ENCODE measurements at regions not wholly inside any gene's neighbourhood (a gene's known extent, or its start where the extent isn't known, plus 50 kb on each side); places are given as distances from the start of the nearest gene placed in this dataset.

DNA sequence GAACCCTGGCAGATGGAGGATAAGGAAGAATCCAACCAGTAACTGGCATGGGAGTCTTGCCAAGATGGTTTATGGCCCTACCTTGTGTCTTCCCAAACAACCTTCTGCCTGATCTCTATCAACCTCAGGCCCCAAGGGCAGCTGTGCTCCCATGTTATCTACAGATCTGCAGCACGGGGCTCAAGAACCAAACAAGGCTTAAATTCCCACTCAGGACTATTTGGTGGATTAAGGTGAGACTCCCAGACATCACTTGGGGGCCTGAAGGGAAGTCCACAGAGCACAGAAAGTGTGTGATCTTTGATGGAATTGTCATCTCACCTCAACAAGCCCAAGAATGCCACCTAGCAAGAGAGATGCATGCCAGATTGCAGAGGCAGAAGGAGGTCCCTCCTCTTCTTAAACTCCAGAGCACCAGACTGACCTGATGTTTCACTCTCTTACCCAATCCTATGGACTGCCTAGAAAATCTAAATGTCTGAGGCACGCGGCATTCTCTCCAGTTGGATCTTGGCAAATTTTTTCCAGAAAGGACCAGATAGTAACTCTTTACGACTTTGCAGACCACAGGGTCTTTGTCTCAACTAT is 759.5 kb upstream of the TBX3 start:
- TF ChIP-seq, protein P1, sequence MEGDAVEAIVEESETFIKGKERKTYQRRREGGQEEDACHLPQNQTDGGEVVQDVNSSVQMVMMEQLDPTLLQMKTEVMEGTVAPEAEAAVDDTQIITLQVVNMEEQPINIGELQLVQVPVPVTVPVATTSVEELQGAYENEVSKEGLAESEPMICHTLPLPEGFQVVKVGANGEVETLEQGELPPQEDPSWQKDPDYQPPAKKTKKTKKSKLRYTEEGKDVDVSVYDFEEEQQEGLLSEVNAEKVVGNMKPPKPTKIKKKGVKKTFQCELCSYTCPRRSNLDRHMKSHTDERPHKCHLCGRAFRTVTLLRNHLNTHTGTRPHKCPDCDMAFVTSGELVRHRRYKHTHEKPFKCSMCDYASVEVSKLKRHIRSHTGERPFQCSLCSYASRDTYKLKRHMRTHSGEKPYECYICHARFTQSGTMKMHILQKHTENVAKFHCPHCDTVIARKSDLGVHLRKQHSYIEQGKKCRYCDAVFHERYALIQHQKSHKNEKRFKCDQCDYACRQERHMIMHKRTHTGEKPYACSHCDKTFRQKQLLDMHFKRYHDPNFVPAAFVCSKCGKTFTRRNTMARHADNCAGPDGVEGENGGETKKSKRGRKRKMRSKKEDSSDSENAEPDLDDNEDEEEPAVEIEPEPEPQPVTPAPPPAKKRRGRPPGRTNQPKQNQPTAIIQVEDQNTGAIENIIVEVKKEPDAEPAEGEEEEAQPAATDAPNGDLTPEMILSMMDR (IDR thresholded peaks at IDR 0.05): no peak
- TF ChIP-seq POLR2AphosphoS5 (IDR thresholded peaks at IDR 0.05) (no peak), POLR2A (IDR thresholded peaks at IDR 0.05) (no peak)
